ENCODE measurements at regions not wholly inside any gene's neighbourhood (a gene's known extent, or its start where the extent isn't known, plus 50 kb on each side); places are given as distances from the start of the nearest gene placed in this dataset.

DNA sequence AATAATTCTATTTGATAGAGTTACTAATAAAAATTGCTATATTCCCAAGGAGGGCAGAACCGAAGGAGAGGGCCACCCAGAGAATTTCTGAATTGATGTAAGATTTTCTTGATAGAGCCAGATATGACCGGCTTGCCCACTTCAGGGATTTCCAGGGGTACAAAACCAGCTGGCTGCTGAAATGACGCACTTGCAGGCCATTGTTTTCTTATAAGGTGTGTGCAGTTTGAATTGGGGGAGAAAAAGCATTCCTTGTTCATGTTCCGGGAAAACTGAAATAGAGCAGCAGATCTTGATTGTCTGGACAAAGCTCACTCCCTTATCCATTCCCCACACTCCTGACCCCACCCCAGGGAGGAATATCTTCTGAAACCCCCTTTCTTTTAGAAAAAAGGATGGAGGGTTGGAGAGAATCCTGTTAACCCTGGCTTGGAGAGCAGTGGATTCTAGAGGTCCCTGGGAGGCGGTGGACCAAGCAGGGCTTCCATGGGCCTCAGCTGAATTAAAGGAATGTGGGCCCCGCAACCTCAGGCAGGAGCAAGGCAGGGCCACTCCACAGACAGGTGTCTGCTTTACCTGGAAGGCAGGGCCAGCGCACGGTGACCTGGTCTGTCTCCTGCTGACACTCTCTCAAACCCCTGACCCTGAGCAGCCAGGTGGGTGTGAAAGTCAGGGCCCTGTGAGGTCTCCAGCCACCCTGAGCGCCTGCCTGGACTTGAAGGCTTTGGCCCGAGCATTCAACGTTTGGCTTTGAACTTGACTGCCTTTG, 96.4 kb downstream of the TMEM170B start:
- ATAC-seq, result no peak
- Mint-ChIP-seq H3K27ac (no peak overlapping the region), H3K4me3 (no peak overlapping the region), H3K27me3 (peaks cover 31% of the 10 kb centered on the region), H3K4me1 (no peaks in the 10 kb centered on the region), H3K36me3 (no peaks in the 10 kb centered on the region), H3K9me3 (no peaks in the 10 kb centered on the region)

DNA sequence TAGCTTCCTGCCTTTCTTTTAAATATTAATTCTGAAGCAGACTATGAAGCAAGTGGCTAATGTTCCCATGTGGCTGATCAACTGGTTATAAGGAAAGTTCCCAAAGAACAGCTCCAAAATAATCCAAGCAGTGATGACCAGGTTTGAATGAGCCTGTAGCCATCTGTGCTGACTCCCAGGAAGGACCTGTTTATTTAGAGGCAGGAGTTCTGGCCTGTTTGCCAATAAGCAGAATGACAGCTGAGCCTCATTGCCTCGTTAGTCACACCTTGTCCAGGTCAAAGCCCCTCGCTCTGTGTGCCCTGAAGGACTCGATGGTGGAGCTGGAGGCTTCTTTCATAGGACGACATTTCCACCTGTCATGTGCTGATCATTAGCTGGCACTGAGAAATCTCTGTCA, 97.4 kb downstream of the TMEM170B start:
- H3K27me3 Mint-ChIP-seq, result peaks cover 21% of the 10 kb centered on the region
- no peak overlapping the region for H3K27ac Mint-ChIP-seq
- no peaks in the 10 kb centered on the region for H3K36me3 Mint-ChIP-seq
- H3K9me3 Mint-ChIP-seq, result no peaks in the 10 kb centered on the region
- ATAC-seq, result no peak
- H3K4me3 Mint-ChIP-seq, result no peak overlapping the region
- no peaks in the 10 kb centered on the region for H3K4me1 Mint-ChIP-seq

DNA sequence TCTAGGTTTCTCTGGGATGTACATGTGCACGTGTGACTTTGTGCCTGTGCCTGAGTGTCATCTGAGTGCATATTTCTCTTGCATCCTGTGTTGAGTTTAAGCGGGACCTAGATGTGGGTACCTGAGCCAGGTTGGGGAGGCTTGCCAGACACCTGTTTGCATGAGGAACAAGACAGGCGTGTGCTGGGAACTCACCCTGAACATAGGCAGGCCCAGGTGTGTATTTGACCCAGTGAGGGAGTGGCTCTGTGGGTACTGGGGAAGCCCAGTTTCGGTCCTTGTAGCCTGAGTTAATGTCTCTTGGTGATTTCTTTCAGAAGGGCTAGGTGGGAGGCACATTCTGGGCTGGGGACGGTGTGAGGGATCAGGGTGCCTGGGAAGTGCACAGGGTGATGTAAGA, 98.6 kb downstream of the TMEM170B start:
- no peaks in the 10 kb centered on the region for H3K9me3 Mint-ChIP-seq
- H3K27ac Mint-ChIP-seq, result no peak overlapping the region
- no peak overlapping the region for H3K4me3 Mint-ChIP-seq
- H3K36me3 Mint-ChIP-seq, result no peaks in the 10 kb centered on the region
- no peaks in the 10 kb centered on the region for H3K4me1 Mint-ChIP-seq
- H3K27me3 Mint-ChIP-seq, result peaks cover 13% of the 10 kb centered on the region
- peak; percentile 46 for ATAC-seq

DNA sequence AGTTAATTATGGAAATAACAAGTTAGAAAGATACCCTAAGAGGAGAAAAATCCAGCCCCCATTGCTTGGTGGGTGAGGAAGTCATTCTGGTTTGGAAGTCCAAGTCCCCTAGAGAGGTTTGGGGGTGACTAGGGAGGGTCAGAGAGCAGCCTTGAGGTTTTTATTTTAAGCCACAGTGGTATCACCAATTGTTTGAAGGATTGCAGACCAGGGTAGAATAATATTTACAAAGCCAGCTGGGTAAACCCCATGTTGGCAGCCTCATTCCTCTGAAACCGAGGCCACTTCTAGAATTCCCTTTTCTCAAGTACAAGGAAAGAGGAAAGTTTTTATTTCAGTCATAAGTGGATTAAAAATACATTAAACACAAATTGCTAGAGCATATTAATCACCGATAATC, 99.7 kb downstream of the TMEM170B start:
- H3K4me3 Mint-ChIP-seq, result no peak overlapping the region
- no peak overlapping the region for H3K27ac Mint-ChIP-seq
- no peaks in the 10 kb centered on the region for H3K36me3 Mint-ChIP-seq
- no peak for ATAC-seq
- H3K9me3 Mint-ChIP-seq, result no peaks in the 10 kb centered on the region
- H3K4me1 Mint-ChIP-seq, result no peaks in the 10 kb centered on the region
- peaks cover 6% of the 10 kb centered on the region for H3K27me3 Mint-ChIP-seq

DNA sequence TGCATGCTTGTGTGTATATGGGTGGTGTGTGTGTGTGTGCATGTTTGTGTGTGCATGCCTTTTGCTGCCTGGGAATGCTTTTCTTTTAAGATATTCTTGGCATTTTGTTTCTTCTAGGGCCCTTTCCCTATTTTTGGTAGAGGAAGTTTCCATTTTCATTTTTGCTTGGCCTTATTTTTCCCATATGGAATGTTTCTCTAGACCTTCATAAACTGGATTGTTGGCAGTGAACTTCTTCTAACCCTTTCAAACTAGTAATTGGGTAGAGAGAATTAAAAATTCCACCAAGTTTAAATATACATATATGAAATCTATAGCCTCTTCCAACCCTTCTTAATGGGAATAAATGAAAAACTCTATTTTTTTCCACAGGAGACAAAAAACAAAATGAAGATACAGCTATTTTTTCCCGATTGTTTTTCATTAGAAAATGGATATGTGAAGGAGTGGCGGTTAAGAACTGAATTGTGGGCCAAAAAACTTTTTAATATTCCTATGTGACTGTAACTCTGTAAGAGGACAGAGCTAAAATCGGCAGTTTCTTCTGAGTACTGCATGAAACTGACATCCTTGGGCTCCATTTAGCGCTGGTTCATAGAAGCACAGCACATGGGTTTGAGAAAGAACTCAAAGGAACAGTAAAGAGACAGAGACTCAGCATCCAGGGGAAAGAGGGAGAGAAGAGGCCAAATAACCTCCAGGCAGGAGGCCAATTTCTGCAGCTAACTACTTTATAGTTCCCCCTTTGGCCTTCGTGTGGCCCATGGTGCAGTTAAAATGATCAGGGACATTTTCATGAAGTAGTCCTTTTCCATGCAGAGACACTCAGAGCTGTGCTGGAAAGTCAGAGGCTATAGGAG, 102.1 kb downstream of the TMEM170B start:
- Mint-ChIP-seq H3K9me3 (no peaks in the 10 kb centered on the region), H3K27me3 (no peaks in the 10 kb centered on the region), H3K36me3 (no peaks in the 10 kb centered on the region), H3K27ac (no peak overlapping the region), H3K4me3 (no peak overlapping the region), H3K4me1 (no peaks in the 10 kb centered on the region)
- ATAC-seq, result no peak

DNA sequence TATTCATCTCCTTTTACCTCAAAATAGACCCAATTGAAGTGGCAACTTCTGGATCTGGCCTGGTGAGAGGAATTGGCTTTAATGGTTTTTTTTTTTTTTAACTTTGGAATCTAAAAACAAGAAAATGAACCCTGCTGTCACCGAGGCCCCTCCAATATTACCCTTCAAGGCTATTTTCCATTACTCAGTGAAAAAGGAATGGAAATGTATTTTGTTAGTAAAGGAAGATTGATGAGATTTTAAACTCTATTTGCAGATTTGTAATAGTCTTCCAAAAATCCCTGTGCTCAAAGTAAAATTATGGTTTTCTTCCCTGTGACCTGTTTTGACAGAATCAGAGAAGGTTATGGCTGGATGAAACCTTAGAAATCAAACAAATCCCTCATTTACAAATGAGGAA, 102.9 kb downstream of the TMEM170B start:
- Mint-ChIP-seq H3K4me3 (no peak overlapping the region), H3K36me3 (no peaks in the 10 kb centered on the region), H3K4me1 (no peaks in the 10 kb centered on the region), H3K27ac (no peak overlapping the region), H3K9me3 (no peaks in the 10 kb centered on the region), H3K27me3 (peaks cover 7% of the 10 kb centered on the region)
- no peak for ATAC-seq

DNA sequence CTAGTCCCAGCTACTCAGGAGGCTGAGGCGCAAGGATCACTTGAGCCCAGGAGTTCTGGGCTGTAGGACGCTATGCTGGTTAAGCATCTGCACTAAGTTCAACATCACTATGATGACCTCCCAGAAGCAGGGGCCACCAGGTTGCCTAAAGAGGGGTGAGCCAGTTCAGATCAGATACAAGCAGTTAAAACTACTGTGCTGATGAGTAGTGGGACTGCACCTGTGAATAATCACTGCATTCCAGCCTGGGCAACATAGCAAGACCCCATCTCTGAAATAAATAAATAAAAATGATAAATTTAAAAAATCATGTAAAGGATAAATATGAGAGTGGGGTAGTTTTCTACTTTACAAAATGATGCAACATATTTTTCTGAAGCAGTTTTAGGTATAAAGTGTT, 106.5 kb downstream of the TMEM170B start:
- Mint-ChIP-seq H3K27ac (no peak overlapping the region), H3K27me3 (peaks cover 39% of the 10 kb centered on the region), H3K9me3 (peaks cover 3% of the 10 kb centered on the region), H3K4me1 (no peaks in the 10 kb centered on the region), H3K4me3 (no peak overlapping the region), H3K36me3 (no peaks in the 10 kb centered on the region)
- ATAC-seq, result no peak

DNA sequence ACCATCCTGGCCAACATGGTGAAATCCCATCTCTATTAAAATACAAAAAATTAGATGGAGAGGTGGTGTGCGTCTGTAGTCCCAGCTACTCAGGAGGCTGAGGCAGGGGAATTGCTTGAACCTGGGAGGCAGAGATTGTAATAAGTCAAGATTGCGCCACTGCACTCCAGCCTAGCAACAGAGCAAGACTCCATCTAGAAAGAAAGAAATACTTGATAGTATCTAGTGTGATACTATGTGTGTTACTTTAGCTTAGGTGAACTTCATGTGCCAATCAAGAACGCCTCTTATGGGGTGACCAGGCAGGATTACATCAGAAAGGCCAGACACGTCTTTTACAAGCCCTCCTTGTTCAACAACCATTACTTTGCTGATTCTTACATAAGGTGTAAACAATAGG, 107.1 kb downstream of the TMEM170B start:
- no peak for ATAC-seq
- H3K9me3 Mint-ChIP-seq, result peaks cover 3% of the 10 kb centered on the region
- no peak overlapping the region for H3K27ac Mint-ChIP-seq
- no peaks in the 10 kb centered on the region for H3K4me1 Mint-ChIP-seq
- no peak overlapping the region for H3K4me3 Mint-ChIP-seq
- H3K27me3 Mint-ChIP-seq, result peaks cover 45% of the 10 kb centered on the region
- H3K36me3 Mint-ChIP-seq, result no peaks in the 10 kb centered on the region

DNA sequence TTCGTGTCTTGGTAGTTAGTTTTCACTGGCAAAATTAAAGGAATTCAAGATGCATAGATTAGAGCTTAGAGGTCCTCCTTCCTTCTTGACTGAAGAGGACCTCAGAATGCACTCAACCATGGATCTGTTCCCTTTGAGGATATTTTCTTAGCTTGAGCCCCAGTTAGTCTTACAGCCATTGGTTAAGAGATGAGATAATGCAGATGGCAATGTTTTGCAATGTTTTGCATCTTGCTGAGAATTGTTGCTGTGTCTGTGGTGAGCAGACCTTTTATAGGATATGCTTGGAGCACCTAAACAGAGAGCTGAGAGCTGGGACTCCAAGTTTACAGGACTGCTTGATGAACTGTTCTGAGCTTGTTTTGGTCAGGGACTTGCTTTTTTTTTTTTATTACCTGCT, 107.5 kb downstream of the TMEM170B start:
- Mint-ChIP-seq H3K27me3 (peaks cover 49% of the 10 kb centered on the region), H3K4me1 (no peaks in the 10 kb centered on the region), H3K36me3 (no peaks in the 10 kb centered on the region), H3K9me3 (peaks cover 3% of the 10 kb centered on the region), H3K27ac (no peak overlapping the region), H3K4me3 (no peak overlapping the region)
- no peak for ATAC-seq

DNA sequence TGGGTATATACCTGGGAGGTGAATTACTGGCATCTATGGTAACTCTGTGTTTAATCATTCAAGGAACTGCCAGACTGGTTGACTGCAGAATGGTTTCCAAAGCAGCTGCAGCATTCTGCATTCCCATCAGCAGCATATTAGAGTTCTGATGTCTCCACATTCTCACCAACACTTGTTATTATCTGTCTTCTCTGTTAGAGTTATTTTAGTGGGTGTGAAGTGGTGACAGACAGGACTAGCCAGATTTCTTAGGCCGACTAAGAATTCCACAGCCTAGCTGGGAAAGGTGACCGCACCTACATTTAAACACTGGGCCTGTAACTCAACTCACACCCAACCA, 110.9 kb downstream of the TMEM170B start:
- no peak overlapping the region for H3K4me3 Mint-ChIP-seq
- peaks cover 3% of the 10 kb centered on the region for H3K9me3 Mint-ChIP-seq
- no peak overlapping the region for H3K27ac Mint-ChIP-seq
- H3K36me3 Mint-ChIP-seq, result no peaks in the 10 kb centered on the region
- no peak for ATAC-seq
- no peaks in the 10 kb centered on the region for H3K4me1 Mint-ChIP-seq
- H3K27me3 Mint-ChIP-seq, result peaks cover 50% of the 10 kb centered on the region

DNA sequence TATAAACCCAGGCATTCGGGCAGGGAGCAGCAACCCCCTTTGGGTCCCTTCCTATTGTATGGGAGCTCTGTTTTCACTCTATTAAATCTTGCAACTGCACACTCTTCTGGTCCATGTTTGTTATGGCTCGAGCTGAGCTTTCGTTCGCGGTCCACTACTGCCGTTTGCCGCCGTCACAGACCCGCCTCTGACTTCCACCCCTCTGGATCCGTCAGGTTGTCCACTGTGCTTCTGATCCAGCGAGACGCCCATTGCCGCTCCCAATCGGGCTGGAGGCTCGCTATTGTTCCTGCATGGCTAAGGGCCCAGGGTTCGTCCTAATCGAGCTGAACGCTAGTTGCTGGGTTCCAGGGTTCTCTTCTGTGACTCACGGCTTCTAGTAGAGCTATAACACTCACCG, 111.3 kb downstream of the TMEM170B start:
- Mint-ChIP-seq H3K27me3 (peaks cover 50% of the 10 kb centered on the region), H3K4me3 (no peak overlapping the region), H3K27ac (no peak overlapping the region), H3K9me3 (peaks cover 3% of the 10 kb centered on the region), H3K4me1 (no peaks in the 10 kb centered on the region), H3K36me3 (no peaks in the 10 kb centered on the region)
- no peak for ATAC-seq

DNA sequence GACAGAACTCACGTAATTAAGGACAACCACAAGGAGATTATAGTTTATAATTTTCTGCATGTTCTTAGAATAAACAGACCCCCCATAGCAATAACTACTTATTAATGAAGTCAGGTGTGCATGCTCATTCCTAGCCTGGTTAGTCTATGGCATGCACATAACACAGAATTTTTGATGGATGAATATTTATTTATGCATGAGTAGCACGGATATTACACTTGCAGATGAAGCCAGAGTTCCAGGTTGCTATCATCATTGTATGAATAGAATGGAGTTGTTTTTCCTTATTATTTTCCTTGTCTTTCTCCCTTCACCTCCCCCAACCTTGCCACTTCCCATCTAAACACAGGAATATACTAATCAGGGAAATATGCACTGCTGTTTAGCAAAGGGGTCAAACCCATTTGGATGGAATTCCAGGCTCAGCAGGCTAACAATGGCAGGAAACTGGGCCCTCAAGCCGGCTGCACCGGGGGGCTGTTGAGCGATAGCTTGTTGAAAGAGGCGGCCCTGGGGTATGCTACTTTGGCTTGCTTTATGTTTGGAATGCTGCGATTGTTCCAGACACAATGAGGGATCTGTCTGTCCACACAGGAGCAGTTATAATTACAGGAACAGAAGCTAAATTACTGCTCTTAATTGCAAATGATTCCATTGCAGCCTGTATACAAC, 112.6 kb downstream of the TMEM170B start:
- no peak overlapping the region for H3K4me3 Mint-ChIP-seq
- H3K27ac Mint-ChIP-seq, result no peak overlapping the region
- H3K36me3 Mint-ChIP-seq, result no peaks in the 10 kb centered on the region
- peaks cover 46% of the 10 kb centered on the region for H3K27me3 Mint-ChIP-seq
- H3K4me1 Mint-ChIP-seq, result no peaks in the 10 kb centered on the region
- peaks cover 3% of the 10 kb centered on the region for H3K9me3 Mint-ChIP-seq
- no peak for ATAC-seq

DNA sequence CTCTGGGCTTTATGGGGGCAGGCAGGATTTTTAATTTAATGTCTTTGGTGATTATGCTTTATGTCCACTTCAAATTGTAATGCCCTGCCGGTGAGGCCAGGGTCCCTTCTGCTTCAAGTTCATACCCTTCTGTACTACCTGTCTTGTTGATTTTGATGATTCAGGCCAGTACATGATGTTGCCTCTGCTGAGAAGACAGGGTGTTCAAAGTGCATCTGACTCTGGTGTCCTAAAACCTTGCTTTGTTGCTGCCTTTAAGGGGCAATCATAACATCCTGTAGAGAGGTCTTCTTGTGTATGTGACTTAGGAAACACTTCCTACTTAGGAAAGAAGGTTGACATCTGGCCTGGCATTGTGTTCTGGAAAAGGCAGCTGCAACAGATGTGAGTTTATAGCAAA, 113.2 kb downstream of the TMEM170B start:
- Mint-ChIP-seq H3K27me3 (peaks cover 41% of the 10 kb centered on the region), H3K4me1 (no peaks in the 10 kb centered on the region), H3K36me3 (no peaks in the 10 kb centered on the region), H3K9me3 (peaks cover 3% of the 10 kb centered on the region), H3K4me3 (no peak overlapping the region), H3K27ac (no peak overlapping the region)
- no peak for ATAC-seq

DNA sequence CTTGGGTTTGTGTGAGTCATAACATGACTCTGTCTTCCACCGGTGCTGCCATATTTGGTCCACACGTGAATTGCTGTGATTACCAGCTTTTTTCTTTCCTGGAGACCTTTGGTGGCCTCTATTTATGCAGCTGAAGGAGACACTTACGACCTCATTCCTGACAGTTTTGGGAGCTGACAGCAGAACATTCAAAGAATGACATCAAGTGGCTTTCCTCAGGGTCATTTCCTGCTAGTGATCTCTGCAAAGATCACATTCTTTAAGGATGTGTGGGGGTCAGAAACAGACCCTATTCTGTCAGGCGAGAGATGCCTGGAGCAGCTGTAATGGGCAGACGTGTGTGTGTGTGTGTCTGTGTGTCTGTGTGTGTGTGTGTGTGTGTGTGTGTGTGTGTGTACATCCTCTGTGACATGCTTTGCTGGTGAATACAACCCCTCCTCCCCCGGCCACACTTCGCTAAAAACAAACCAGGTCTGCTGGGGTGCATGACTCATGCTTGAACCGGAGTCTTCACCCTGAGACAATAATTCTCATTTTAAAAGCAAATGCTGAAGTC, 115.6 kb downstream of the TMEM170B start:
- peaks cover 21% of the 10 kb centered on the region for H3K27me3 Mint-ChIP-seq
- no peaks in the 10 kb centered on the region for H3K4me1 Mint-ChIP-seq
- no peak overlapping the region for H3K4me3 Mint-ChIP-seq
- peak; percentile 40 for ATAC-seq
- H3K27ac Mint-ChIP-seq, result no peak overlapping the region
- no peaks in the 10 kb centered on the region for H3K36me3 Mint-ChIP-seq
- peaks cover 2% of the 10 kb centered on the region for H3K9me3 Mint-ChIP-seq

DNA sequence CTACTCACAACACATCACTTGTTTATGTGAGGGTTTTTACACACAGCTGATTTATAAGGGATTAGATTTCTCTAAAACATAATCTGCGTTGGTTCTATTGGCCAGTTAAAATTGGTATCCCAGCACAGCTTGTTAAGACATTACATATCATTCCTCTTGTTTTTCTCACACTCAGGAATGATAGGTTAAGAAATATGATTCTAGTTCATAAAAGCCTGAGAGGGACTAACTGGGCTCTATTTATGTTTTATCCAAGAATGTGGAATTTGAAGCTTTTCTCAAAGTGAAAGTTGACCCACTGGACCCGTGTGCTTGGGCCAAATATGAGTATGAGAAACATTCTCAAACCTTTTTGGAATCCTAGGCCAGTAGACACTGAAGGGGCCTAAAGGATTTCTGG, 117.3 kb downstream of the TMEM170B start:
- Mint-ChIP-seq H3K27me3 (peaks cover 3% of the 10 kb centered on the region), H3K9me3 (no peaks in the 10 kb centered on the region), H3K4me3 (no peak overlapping the region), H3K4me1 (peaks cover 2% of the 10 kb centered on the region), H3K27ac (no peak overlapping the region), H3K36me3 (no peaks in the 10 kb centered on the region)
- ATAC-seq, result no peak
